Thyroid gland (tissue), 4 donors: ENCODE measurements at regions not wholly inside any gene's neighbourhood (a gene's known extent, or its start where the extent isn't known, plus 50 kb on each side); places are given as distances from the start of the nearest gene placed in this dataset.

Source experiments
- CTCF ChIP-seq, 6 experiments: fragments of 200-600 bp in 3 of 6; fragments of 450-650 bp in 3 of 6; sonication (generic) in 3 of 6; IDR thresholded peaks; one replicate each; pipeline ENCODE4 v1.5.1; 2016 to 2019; ENCODE audit warnings: antibody characterized with exemption in 6 of 6, mild to moderate bottlenecking in 2 of 6, inconsistent platforms in 1 of 6, moderate library complexity in 1 of 6
- POLR2A ChIP-seq, 2 donors: fragments of 450-650 bp; IDR thresholded peaks; one replicate each; pipeline ENCODE4 v1.6.1; 2017; ENCODE audit warnings: antibody characterized with exemption in 2 of 2, mild to moderate bottlenecking in 2 of 2, moderate library complexity in 1 of 2

GRCh38 chr18:39441648-39442047 lies 1876.0 kb upstream of the CELF4 start:
- TF ChIP-seq CTCF (IDR thresholded peaks at IDR 0.05) = no peak
- TF ChIP-seq POLR2A (IDR thresholded peaks at IDR 0.05) = no peak
